Glutamatergic neuron (in vitro differentiated cells): ENCODE measurements at regions not wholly inside any gene's neighbourhood (a gene's known extent, or its start where the extent isn't known, plus 50 kb on each side); places are given as distances from the start of the nearest gene placed in this dataset.

Experiments
- DNase-seq: peaks from one replicate; pipeline ENCODE4 v3.0.0; 2022
- H3K27ac Mint-ChIP-seq: one replicate; pipeline ENCODE4 v1.8.0; 2020; ENCODE audit warnings: mild to moderate bottlenecking, mixed read lengths, inconsistent platforms; ENCODE audit not compliant: unreplicated experiment
- H3K27me3 Mint-ChIP-seq: one replicate; pipeline ENCODE4 v1.8.0; 2020; ENCODE audit warnings: mild to moderate bottlenecking, moderate library complexity, mixed read lengths, inconsistent platforms; ENCODE audit not compliant: unreplicated experiment
- H3K36me3 Mint-ChIP-seq: one replicate; pipeline ENCODE4 v1.8.0; 2020; ENCODE audit warnings: mild to moderate bottlenecking, mixed read lengths, inconsistent platforms; ENCODE audit not compliant: unreplicated experiment
- H3K4me1 Mint-ChIP-seq: one replicate; pipeline ENCODE4 v1.8.0; 2020; ENCODE audit warnings: mild to moderate bottlenecking, low read depth, mixed read lengths, inconsistent platforms; ENCODE audit not compliant: unreplicated experiment
- H3K4me3 Mint-ChIP-seq: one replicate; pipeline ENCODE4 v1.8.0; 2020; ENCODE audit warnings: mild to moderate bottlenecking, mixed read lengths, inconsistent platforms; ENCODE audit not compliant: unreplicated experiment
- H3K9me3 Mint-ChIP-seq: one replicate; pipeline ENCODE4 v1.8.0; 2020; ENCODE audit warnings: mild to moderate bottlenecking, moderate library complexity, mixed read lengths, inconsistent platforms; ENCODE audit not compliant: unreplicated experiment
- TF ChIP-seq, protein P1 (sequence below): fragments of 200-600 bp; sonication (generic); IDR thresholded peaks from one replicate; pipeline ENCODE4 v1.5.0; 2021; ENCODE audit not compliant: partially characterized antibody, unreplicated experiment

DNA sequence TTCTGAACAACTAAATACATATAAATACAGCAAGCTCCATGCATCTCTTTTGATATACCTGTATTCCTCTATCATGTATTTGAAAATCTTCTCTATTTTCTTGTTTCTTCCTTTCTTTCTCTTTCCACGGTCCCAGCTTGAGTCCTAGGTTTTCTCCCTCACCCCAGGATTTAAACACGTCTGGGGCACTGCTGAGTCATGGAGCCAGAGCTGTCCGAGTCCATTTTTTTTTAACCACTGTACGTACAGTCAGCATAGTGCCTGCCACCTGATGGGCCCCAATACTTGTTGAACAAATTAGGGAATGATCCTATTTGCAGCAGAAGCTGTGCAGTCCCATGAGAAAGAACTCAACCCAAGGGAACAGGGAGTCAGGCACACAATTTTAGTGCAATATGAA is 158.1 kb downstream of the ATP23 start:
- H3K4me3 Mint-ChIP-seq: no peak overlapping the region
- no peak for DNase-seq
- no peaks in the 10 kb centered on the region for H3K4me1 Mint-ChIP-seq
- H3K36me3 Mint-ChIP-seq: no peaks in the 10 kb centered on the region
- H3K9me3 Mint-ChIP-seq: peaks cover 3% of the 10 kb centered on the region
- H3K27me3 Mint-ChIP-seq: no peaks in the 10 kb centered on the region
- TF ChIP-seq, protein P1, sequence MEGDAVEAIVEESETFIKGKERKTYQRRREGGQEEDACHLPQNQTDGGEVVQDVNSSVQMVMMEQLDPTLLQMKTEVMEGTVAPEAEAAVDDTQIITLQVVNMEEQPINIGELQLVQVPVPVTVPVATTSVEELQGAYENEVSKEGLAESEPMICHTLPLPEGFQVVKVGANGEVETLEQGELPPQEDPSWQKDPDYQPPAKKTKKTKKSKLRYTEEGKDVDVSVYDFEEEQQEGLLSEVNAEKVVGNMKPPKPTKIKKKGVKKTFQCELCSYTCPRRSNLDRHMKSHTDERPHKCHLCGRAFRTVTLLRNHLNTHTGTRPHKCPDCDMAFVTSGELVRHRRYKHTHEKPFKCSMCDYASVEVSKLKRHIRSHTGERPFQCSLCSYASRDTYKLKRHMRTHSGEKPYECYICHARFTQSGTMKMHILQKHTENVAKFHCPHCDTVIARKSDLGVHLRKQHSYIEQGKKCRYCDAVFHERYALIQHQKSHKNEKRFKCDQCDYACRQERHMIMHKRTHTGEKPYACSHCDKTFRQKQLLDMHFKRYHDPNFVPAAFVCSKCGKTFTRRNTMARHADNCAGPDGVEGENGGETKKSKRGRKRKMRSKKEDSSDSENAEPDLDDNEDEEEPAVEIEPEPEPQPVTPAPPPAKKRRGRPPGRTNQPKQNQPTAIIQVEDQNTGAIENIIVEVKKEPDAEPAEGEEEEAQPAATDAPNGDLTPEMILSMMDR: no peak
- no peak overlapping the region for H3K27ac Mint-ChIP-seq

DNA sequence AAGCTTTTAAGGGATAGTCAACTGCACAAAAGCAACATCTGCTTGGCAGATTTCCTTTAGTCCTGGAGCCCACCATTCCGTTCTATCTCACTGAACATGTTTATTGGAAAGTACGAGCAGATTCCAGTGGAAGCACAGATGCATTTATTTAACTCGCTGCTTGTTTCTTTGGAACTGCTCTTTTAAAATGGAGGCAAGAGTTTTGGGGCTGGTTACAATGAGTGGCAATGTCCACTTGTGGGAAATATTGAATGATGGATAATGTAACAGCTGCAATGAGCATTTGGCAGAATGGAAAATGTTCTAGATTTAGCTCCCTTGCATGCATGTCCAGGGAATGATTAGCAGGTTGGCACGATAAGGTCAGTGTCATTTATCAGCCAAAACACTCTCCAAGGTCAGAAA is 163.0 kb downstream of the ATP23 start:
- no peak overlapping the region for H3K27ac Mint-ChIP-seq
- H3K9me3 Mint-ChIP-seq: peaks cover 2% of the 10 kb centered on the region
- no peaks in the 10 kb centered on the region for H3K27me3 Mint-ChIP-seq
- no peaks in the 10 kb centered on the region for H3K4me1 Mint-ChIP-seq
- H3K4me3 Mint-ChIP-seq: no peak overlapping the region
- TF ChIP-seq, protein P1: no peak
- DNase-seq: no peak
- H3K36me3 Mint-ChIP-seq: no peaks in the 10 kb centered on the region

DNA sequence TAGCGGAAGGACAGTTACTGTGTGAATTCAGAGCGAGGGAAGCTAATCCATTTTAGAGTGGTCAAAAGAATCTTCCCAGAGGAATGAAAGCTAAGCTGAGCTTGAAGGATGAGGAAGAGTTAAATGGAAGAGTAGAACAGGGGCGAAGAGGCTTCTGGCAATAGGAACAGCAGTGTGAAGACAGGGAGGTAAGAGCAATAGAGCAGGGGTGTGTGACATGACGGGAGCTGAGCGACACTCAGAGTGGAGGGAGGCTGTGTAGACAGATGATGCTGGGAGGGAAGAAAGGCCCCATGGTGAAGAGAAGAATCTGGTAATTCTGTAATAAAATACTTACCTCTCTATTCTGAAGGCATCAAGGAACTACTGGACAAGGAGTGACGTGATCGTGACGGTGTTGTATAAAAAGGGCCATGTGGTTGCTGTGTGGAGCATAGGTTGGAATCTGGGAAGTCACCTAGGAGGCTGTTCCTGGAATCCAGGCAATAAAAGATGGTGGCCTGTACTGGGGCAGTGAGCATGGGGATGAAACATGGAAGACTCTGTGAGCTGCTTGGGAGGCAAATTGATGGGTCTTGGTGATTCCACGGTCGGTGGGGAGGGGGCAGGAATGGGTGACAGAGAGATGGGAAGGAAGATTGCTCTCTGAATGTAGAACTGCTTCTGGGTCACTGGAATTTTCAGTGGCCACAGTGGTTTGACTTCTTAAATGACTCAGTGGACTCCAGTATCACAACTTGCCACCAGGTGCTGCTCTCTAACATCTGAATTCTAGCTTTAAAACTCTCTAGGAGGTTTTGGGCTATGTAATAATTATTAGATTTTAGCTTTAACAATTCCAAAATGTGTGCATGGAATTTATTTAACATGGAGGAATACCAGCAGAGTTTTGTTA is 164.1 kb downstream of the ATP23 start:
- no peak for DNase-seq
- Mint-ChIP-seq H3K9me3 (peaks cover 2% of the 10 kb centered on the region), H3K27ac (no peak overlapping the region)

DNA sequence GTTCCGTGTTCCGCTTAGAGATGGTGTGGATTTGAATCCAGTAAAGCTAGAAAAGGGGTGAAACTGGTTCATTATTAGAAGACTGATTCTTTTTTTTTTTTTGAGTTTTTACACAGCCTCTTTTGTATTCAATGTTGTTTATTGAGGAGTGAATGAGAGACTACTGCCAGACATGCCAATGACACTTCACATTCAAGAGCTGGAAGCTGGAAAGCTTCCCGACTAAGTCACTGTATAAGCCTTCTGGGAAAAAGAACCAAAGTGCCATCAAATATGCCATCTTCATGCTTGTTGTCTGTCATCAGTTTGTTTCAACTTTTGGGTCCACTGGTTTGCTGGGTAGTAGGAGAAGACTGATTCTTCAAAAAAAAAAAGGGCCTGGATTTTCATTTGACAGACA is 164.8 kb downstream of the ATP23 start:
- Mint-ChIP-seq H3K27ac (no peak overlapping the region), H3K36me3 (no peaks in the 10 kb centered on the region), H3K4me3 (no peak overlapping the region), H3K27me3 (no peaks in the 10 kb centered on the region), H3K9me3 (peaks cover 2% of the 10 kb centered on the region), H3K4me1 (no peaks in the 10 kb centered on the region)
- no peak for DNase-seq
- TF ChIP-seq, protein P1: no peak

More for the DNA sequence above, 164.1 kb downstream of the ATP23 start:
- Mint-ChIP-seq H3K4me3 (no peak overlapping the region), H3K36me3 (no peaks in the 10 kb centered on the region), H3K27me3 (no peaks in the 10 kb centered on the region), H3K4me1 (no peaks in the 10 kb centered on the region)
- TF ChIP-seq, protein P1: no peak

DNA sequence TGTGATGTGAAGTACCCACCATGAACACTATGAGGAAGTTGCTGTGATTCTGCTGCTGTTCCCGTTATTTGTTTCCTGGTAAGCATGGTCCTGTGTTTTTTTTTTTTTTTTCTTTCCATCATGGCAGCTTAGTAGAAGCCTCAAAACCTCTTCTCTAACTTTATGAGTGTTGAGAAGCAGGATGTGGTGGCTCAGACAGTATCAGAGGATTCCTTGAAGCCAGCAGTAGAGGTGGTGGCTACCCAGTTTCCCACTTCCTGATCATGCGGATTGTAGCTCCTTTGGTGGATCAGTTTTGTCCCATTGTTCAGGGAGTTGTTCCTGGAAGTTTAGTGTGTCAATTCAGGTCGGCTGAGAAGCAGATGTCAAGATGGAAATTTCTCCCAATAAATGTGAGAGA is 175.8 kb downstream of the ATP23 start:
- Mint-ChIP-seq H3K27ac (no peak overlapping the region), H3K9me3 (no peaks in the 10 kb centered on the region), H3K4me3 (no peak overlapping the region), H3K27me3 (no peaks in the 10 kb centered on the region), H3K36me3 (no peaks in the 10 kb centered on the region), H3K4me1 (no peaks in the 10 kb centered on the region)
- TF ChIP-seq, protein P1: no peak
- no peak for DNase-seq
